ENCODE measurements at regions not wholly inside any gene's neighbourhood (a gene's known extent, or its start where the extent isn't known, plus 50 kb on each side); places are given as distances from the start of the nearest gene placed in this dataset.

DNA sequence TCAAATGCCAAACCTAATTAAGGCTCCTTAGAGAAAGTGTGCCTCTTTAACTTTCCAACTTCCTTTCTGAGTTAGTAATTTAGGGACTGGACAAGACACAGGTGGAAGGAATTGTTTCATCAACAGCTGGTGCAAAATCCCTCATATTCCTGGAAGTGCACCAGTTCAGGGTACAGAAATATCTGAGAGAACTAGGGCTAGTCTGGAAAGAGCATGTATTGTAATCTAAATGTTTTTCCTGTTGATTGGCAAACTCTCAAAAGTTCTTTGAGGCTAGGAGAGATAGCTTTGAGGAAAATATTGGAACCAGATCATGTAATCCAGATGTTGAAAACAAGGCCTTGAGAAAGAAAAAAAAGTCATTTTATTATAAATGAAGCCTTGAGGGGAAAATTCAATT is 98.1 kb upstream of the C1GALT1C1 start:
- Histone ChIP-seq H3K14ac (ENCODE audit: insufficient read depth, low read length) (no peak overlapping the region), H3K23me2 (ENCODE audit: insufficient read length, low read depth, low read length, poor library complexity, severe bottlenecking) (no peaks in the 10 kb centered on the region), H3K79me1 (ENCODE audit: insufficient read depth, low read depth, low read length, poor library complexity, severe bottlenecking) (no peaks in the 10 kb centered on the region), H3K23ac (ENCODE audit: insufficient read length, low read depth, low read length) (no peak overlapping the region), H3K56ac (ENCODE audit: insufficient read length, low read depth, low read length) (no peak overlapping the region), H3K27me3 (ENCODE audit: insufficient read depth, low read length) (no peaks in the 10 kb centered on the region), H2AFZ (ENCODE audit: low read length) (no peak overlapping the region), H2AK5ac (ENCODE audit: insufficient read length, low read length) (no peak overlapping the region), H3K4ac (ENCODE audit: low read depth, low read length) (no peak overlapping the region), H4K8ac (replicated peaks; ENCODE audit: insufficient read length, low read depth, low read length) (no peak overlapping the region), H4K5ac (ENCODE audit: insufficient read length, low read depth, low read length) (no peak overlapping the region), H2BK5ac (ENCODE audit: insufficient read length, low read length) (no peak overlapping the region), H3T11ph (ENCODE audit: low read length) (no peak overlapping the region), H2BK20ac (ENCODE audit: low read depth, low read length, poor library complexity, severe bottlenecking) (no peak overlapping the region), H3K27ac (ENCODE audit: insufficient read length, low read depth, low read length) (no peak overlapping the region), H2BK120ac (ENCODE audit: low read depth, low read length, poor library complexity, severe bottlenecking) (no peak overlapping the region), H3K4me2 (ENCODE audit: insufficient read depth, insufficient read length, low read length) (no peak overlapping the region), H3K9me3 (ENCODE audit: control insufficient read depth, low read depth, low read length) (peaks cover 18% of the 10 kb centered on the region), H3K4me1 (ENCODE audit: insufficient read depth, low read length) (no peaks in the 10 kb centered on the region), H2BK15ac (ENCODE audit: low read depth, low read length) (no peak overlapping the region), H4K20me1 (ENCODE audit: control insufficient read depth, insufficient read depth, insufficient read length) (no peaks in the 10 kb centered on the region), H4K91ac (ENCODE audit: insufficient read length, low read depth, low read length) (no peak overlapping the region), H3K79me2 (ENCODE audit: insufficient read depth, low read length) (no peaks in the 10 kb centered on the region), H2BK12ac (ENCODE audit: insufficient read length, low read depth, low read length) (no peak overlapping the region), H3K9ac (ENCODE audit: extremely low read depth, insufficient read length, low read length) (no peak overlapping the region), H3K18ac (ENCODE audit: insufficient read length, low read depth, low read length) (no peak overlapping the region)
- Mint-ChIP-seq H3K27me3 (ENCODE audit: low read depth) (peaks cover 1% of the 10 kb centered on the region; the same call in 1 of the 2 replicates), H3K4me1 (no peaks in the 10 kb centered on the region), H3K36me3 (ENCODE audit: insufficient read depth in 1 of 3, low read depth in 3 of 3) (no peaks in the 10 kb centered on the region; a peak in 2 of 7 replicates), H3K27ac (no peak overlapping the region), H3K4me3 (no peak overlapping the region), H3K9me3 (peaks cover 60 to 63% of the 10 kb centered on the region in 2 experiments)
- TF ChIP-seq, protein P1, sequence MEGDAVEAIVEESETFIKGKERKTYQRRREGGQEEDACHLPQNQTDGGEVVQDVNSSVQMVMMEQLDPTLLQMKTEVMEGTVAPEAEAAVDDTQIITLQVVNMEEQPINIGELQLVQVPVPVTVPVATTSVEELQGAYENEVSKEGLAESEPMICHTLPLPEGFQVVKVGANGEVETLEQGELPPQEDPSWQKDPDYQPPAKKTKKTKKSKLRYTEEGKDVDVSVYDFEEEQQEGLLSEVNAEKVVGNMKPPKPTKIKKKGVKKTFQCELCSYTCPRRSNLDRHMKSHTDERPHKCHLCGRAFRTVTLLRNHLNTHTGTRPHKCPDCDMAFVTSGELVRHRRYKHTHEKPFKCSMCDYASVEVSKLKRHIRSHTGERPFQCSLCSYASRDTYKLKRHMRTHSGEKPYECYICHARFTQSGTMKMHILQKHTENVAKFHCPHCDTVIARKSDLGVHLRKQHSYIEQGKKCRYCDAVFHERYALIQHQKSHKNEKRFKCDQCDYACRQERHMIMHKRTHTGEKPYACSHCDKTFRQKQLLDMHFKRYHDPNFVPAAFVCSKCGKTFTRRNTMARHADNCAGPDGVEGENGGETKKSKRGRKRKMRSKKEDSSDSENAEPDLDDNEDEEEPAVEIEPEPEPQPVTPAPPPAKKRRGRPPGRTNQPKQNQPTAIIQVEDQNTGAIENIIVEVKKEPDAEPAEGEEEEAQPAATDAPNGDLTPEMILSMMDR (conservative IDR thresholded peaks at IDR 0.05) = no peak
- DNase-seq = no peak
